Liver (tissue), 3 donors: ENCODE measurements at regions not wholly inside any gene's neighbourhood (a gene's known extent, or its start where the extent isn't known, plus 50 kb on each side); places are given as distances from the start of the nearest gene placed in this dataset.

Source experiments
- EGR1 ChIP-seq, 2 donors: IDR thresholded peaks; 2 replicates each; pipeline ENCODE4 v1.6.1; 2016 to 2018; ENCODE audit warnings: antibody characterized with exemption in 2 of 2, low read depth in 2 of 2
- GABPA ChIP-seq, 2 donors: IDR thresholded peaks in 1 of 2; conservative IDR thresholded peaks in 1 of 2; 2 replicates each; pipeline ENCODE4 v1.6.1; 2016; ENCODE audit warnings: antibody characterized with exemption in 2 of 2, mild to moderate bottlenecking in 1 of 2, moderate library complexity in 1 of 2
- JUND ChIP-seq, 2 donors: IDR thresholded peaks; 2 replicates each; pipeline ENCODE4 v1.6.1; 2016; ENCODE audit warnings: antibody characterized with exemption in 2 of 2
- TF ChIP-seq, protein P1 (sequence below): fragments of 150-350 bp; IDR thresholded peaks from 2 replicates; pipeline ENCODE4 v1.5.1; 2017; ENCODE audit warnings: improper control_type of control experiment, low read depth, low read length; ENCODE audit not compliant: missing input control
- TF ChIP-seq, protein P2 (sequence below): IDR thresholded peaks from 2 replicates; pipeline ENCODE4 v1.6.1; 2016; ENCODE audit warnings: antibody characterized with exemption
- TF ChIP-seq, protein P3 (sequence below): IDR thresholded peaks from 2 replicates; pipeline ENCODE4 v1.6.1; 2016; ENCODE audit warnings: antibody characterized with exemption, mild to moderate bottlenecking
- donor health status: healthy.
- donor health status: healthy.

DNA sequence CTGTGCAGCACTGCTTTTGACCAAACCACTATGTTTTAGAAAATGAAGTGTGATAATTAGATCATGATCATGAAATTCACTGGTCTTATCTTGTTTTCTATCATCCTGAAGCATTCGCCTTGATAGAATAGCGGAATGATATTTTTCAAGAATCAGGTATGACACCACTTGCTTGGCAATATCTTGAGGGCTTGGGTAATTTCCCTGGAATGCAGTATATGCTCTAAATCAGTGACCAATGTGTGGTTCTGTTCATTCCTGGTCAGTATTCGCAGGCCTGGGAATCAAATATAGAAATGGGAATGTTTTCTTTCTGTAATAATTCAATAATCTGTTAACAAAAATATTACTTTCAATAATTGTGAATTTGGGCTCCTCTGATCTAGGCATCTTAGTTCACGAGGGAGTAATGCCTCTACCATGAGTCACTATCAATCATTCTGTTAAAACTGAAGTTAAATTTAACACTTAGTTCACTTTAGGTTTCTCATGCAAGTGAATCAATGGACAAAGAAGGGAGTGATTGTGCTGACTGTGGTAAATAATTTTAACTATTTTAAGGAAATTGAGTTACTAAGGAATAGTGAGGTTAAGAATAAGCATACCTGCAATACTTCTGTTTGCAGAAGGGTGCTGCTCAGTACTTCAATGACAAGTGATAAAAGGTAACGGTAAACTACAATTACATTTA, 137.9 kb downstream of the PCDH20 start:
- TF ChIP-seq, protein P1, sequence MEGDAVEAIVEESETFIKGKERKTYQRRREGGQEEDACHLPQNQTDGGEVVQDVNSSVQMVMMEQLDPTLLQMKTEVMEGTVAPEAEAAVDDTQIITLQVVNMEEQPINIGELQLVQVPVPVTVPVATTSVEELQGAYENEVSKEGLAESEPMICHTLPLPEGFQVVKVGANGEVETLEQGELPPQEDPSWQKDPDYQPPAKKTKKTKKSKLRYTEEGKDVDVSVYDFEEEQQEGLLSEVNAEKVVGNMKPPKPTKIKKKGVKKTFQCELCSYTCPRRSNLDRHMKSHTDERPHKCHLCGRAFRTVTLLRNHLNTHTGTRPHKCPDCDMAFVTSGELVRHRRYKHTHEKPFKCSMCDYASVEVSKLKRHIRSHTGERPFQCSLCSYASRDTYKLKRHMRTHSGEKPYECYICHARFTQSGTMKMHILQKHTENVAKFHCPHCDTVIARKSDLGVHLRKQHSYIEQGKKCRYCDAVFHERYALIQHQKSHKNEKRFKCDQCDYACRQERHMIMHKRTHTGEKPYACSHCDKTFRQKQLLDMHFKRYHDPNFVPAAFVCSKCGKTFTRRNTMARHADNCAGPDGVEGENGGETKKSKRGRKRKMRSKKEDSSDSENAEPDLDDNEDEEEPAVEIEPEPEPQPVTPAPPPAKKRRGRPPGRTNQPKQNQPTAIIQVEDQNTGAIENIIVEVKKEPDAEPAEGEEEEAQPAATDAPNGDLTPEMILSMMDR = no peak
- TF ChIP-seq EGR1 (IDR thresholded peaks at IDR 0.05; ENCODE audit: low read depth in 2 of 2) (no peak), JUND (IDR thresholded peaks at IDR 0.05) (no peak), GABPA (IDR thresholded peaks at IDR 0.05 in 1 of 2, conservative IDR thresholded peaks at IDR 0.05 in 1 of 2) (no peak)
- TF ChIP-seq, protein P2, sequence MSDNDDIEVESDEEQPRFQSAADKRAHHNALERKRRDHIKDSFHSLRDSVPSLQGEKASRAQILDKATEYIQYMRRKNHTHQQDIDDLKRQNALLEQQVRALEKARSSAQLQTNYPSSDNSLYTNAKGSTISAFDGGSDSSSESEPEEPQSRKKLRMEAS = no peak
- TF ChIP-seq, protein P3, sequence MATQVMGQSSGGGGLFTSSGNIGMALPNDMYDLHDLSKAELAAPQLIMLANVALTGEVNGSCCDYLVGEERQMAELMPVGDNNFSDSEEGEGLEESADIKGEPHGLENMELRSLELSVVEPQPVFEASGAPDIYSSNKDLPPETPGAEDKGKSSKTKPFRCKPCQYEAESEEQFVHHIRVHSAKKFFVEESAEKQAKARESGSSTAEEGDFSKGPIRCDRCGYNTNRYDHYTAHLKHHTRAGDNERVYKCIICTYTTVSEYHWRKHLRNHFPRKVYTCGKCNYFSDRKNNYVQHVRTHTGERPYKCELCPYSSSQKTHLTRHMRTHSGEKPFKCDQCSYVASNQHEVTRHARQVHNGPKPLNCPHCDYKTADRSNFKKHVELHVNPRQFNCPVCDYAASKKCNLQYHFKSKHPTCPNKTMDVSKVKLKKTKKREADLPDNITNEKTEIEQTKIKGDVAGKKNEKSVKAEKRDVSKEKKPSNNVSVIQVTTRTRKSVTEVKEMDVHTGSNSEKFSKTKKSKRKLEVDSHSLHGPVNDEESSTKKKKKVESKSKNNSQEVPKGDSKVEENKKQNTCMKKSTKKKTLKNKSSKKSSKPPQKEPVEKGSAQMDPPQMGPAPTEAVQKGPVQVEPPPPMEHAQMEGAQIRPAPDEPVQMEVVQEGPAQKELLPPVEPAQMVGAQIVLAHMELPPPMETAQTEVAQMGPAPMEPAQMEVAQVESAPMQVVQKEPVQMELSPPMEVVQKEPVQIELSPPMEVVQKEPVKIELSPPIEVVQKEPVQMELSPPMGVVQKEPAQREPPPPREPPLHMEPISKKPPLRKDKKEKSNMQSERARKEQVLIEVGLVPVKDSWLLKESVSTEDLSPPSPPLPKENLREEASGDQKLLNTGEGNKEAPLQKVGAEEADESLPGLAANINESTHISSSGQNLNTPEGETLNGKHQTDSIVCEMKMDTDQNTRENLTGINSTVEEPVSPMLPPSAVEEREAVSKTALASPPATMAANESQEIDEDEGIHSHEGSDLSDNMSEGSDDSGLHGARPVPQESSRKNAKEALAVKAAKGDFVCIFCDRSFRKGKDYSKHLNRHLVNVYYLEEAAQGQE = no peak
